CD14-positive monocyte (primary cell): ENCODE measurements at regions not wholly inside any gene's neighbourhood (a gene's known extent, or its start where the extent isn't known, plus 50 kb on each side); places are given as distances from the start of the nearest gene placed in this dataset.

Source experiments
- DNase-seq, 3 donors: peaks; one replicate each; pipeline ENCODE4 v3.0.0-alpha.2; 2011 to 2022
- H2AFZ ChIP-seq: 2 replicates; pipeline ENCODE4 v1.6.0; 2012; ENCODE audit warnings: mild to moderate bottlenecking, low read depth, low read length, inconsistent platforms; ENCODE audit not compliant: insufficient read depth, poor library complexity, severe bottlenecking
- H3K27ac ChIP-seq, 2 donors: 1 replicate in 1 of 2; 2 replicates in 1 of 2; pipeline ENCODE4 v1.5.1; 2012 to 2013; ENCODE audit warnings: low read length in 2 of 2, control low read depth in 1 of 2, inconsistent platforms in 1 of 2, low read depth in 1 of 2, mild to moderate bottlenecking in 1 of 2
- H3K27me3 ChIP-seq, 2 donors: one replicate each; pipeline versions ENCODE4 v1.6.0 to v1.6.1; 2011 to 2013; ENCODE audit warnings: low read length in 2 of 2; ENCODE audit not compliant: control insufficient read depth in 2 of 2, insufficient read depth in 2 of 2
- H3K36me3 ChIP-seq, 2 donors: replicated peaks in 1 of 2; 1 replicate in 1 of 2; 2 replicates in 1 of 2; pipeline versions ENCODE4 v1.5.1 to v1.6.1; 2012 to 2013; ENCODE audit warnings: low read length in 2 of 2, control low read depth in 1 of 2, inconsistent platforms in 1 of 2, mild to moderate bottlenecking in 1 of 2; ENCODE audit not compliant: insufficient read depth in 2 of 2, control insufficient read depth in 1 of 2
- H3K4me1 ChIP-seq, 2 donors: 1 replicate in 1 of 2; 2 replicates in 1 of 2; pipeline versions ENCODE4 v1.5.1 to v1.6.1; 2012 to 2013; ENCODE audit warnings: low read length in 2 of 2, control low read depth in 1 of 2, inconsistent platforms in 1 of 2, mild to moderate bottlenecking in 1 of 2, moderate library complexity in 1 of 2; ENCODE audit not compliant: insufficient read depth in 2 of 2, control insufficient read depth in 1 of 2
- H3K4me2 ChIP-seq: replicated peaks from 2 replicates; pipeline ENCODE3; 2012; ENCODE audit warnings: low read length, moderate library complexity, mild to moderate bottlenecking; ENCODE audit not compliant: poor library complexity, severe bottlenecking; ENCODE audit errors: extremely low read depth
- H3K4me3 ChIP-seq, 3 experiments: fragments of 200-600 bp in 1 of 3; sonication (generic) in 1 of 3; replicated peaks in 1 of 3; 1 replicate in 2 of 3; 2 replicates in 1 of 3; pipeline ENCODE4 v1.5.1; 2011 to 2013; ENCODE audit warnings: low read length in 3 of 3, mild to moderate bottlenecking in 3 of 3, control low read depth in 2 of 3, low read depth in 2 of 3, inconsistent platforms in 1 of 3, moderate library complexity in 1 of 3
- H3K79me2 ChIP-seq: 2 replicates; pipeline ENCODE4 v1.6.0; 2012; ENCODE audit warnings: mild to moderate bottlenecking, control low read depth, inconsistent platforms, low read length, moderate library complexity; ENCODE audit not compliant: insufficient read depth
- H3K9ac ChIP-seq: 2 replicates; pipeline ENCODE4 v1.6.0; 2017; ENCODE audit warnings: low read length, mild to moderate bottlenecking; ENCODE audit not compliant: insufficient read depth, poor library complexity, severe bottlenecking
- H3K9me3 ChIP-seq, 2 donors: replicated peaks in 1 of 2; 1 replicate in 1 of 2; 2 replicates in 1 of 2; pipeline versions ENCODE4 v1.5.1 to v1.6.1; 2012 to 2013; ENCODE audit warnings: low read length in 2 of 2, control low read depth in 1 of 2; ENCODE audit not compliant: control insufficient read depth in 1 of 2, insufficient read depth in 1 of 2
- H4K20me1 ChIP-seq: 2 replicates; pipeline ENCODE4 v1.6.0; 2012; ENCODE audit warnings: mild to moderate bottlenecking, low read length, control low read depth, moderate library complexity; ENCODE audit not compliant: insufficient read depth
- H3K27ac Mint-ChIP-seq, 7 donors: one replicate each; pipeline ENCODE4 v1.8.0; 2020; ENCODE audit warnings: mild to moderate bottlenecking in 7 of 7, mixed read lengths in 7 of 7, moderate library complexity in 6 of 7, inconsistent platforms in 2 of 7
- H3K27me3 Mint-ChIP-seq, 3 donors: one replicate each; pipeline ENCODE4 v1.8.0; 2021 to 2022; ENCODE audit warnings: low read depth in 3 of 3, mild to moderate bottlenecking in 3 of 3, mixed read lengths in 3 of 3, moderate library complexity in 3 of 3, inconsistent platforms in 1 of 3
- H3K36me3 Mint-ChIP-seq, 2 donors: one replicate each; pipeline ENCODE4 v1.8.0; 2020; ENCODE audit warnings: mixed read lengths in 2 of 2, inconsistent platforms in 1 of 2, mild to moderate bottlenecking in 1 of 2
- H3K4me1 Mint-ChIP-seq: one replicate; pipeline ENCODE4 v1.8.0; 2020; ENCODE audit warnings: mild to moderate bottlenecking, mixed read lengths
- H3K4me3 Mint-ChIP-seq, 2 donors: one replicate each; pipeline ENCODE4 v1.8.0; 2020; ENCODE audit warnings: mild to moderate bottlenecking in 2 of 2, mixed read lengths in 2 of 2, moderate library complexity in 1 of 2
- H3K9me3 Mint-ChIP-seq, 7 donors: one replicate each; pipeline ENCODE4 v1.8.0; 2020 to 2022; ENCODE audit warnings: mixed read lengths in 7 of 7, mild to moderate bottlenecking in 6 of 7, moderate library complexity in 6 of 7, inconsistent platforms in 2 of 7
- CTCF ChIP-seq: fragments of 200-600 bp; IDR thresholded peaks from one replicate; pipeline ENCODE4 v1.8.0; 2022; ENCODE audit warnings: antibody characterized with exemption, mild to moderate bottlenecking
- WGBS: methylation state at CpG from one replicate; pipeline ENCODE4 v1.1.5; 2013; ENCODE audit warnings: missing lambda C conversion rate; ENCODE audit not compliant: insufficient coverage; 5-methylcytosine and 5-hydroxymethylcytosine counted together
- intact Hi-C, 2 donors: fragments of 100-400 bp; cut with micrococcal nuclease; formaldehyde crosslinking; loops; one replicate each; pipeline versions ENCODE4 v1.15.0 to v1.15.1; 2023

- H3K4me3 ChIP-seq = no peak overlapping the region
- H3K79me2 ChIP-seq = no peaks in the 10 kb centered on the region
- Mint-ChIP-seq H3K9me3 (peaks cover 2 to 14% (median 8%) of the 10 kb centered on the region in 7 donors), H3K4me1 (no peaks in the 10 kb centered on the region), H3K27ac (no peak overlapping the region), H3K36me3 (no peaks in the 10 kb centered on the region), H3K4me3 (no peak overlapping the region), H3K27me3 (peaks cover 0 to 14% (median 6%) of the 10 kb centered on the region in 3 donors)
- H3K4me2 ChIP-seq = no peak overlapping the region
- H3K27me3 ChIP-seq = peaks cover 5 to 9% of the 10 kb centered on the region in 2 donors
- H2AFZ ChIP-seq = no peak overlapping the region
- peaks cover 5 to 8% of the 10 kb centered on the region in 2 donors for H3K9me3 ChIP-seq
- no peak overlapping the region for H3K9ac ChIP-seq
- no CpG with 5 or more reads among the region's 2 CpGs for WGBS
- intact Hi-C loops = no loop called here
- no peaks in the 10 kb centered on the region for H3K36me3 ChIP-seq
- H3K4me1 ChIP-seq = no peaks in the 10 kb centered on the region
- H4K20me1 ChIP-seq = no peaks in the 10 kb centered on the region
- no peak for TF ChIP-seq CTCF
- DNase-seq = no peak
- H3K27ac ChIP-seq = no peak overlapping the region
Measured at GRCh38 chr18:2431806-2432205, 139.5 kb downstream of the METTL4 start.

- no peaks in the 10 kb centered on the region for H3K36me3 ChIP-seq
- H3K9ac ChIP-seq = no peak overlapping the region
- H3K4me3 ChIP-seq = no peak overlapping the region
- H3K27ac ChIP-seq = no peak overlapping the region
- no CpG with 5 or more reads among the region's 1 CpG for WGBS
- peaks cover 2 to 14% (median 8%) of the 10 kb centered on the region in 7 donors for H3K9me3 Mint-ChIP-seq
- H3K4me2 ChIP-seq = no peak overlapping the region
- intact Hi-C loops = no loop called here
- H3K27me3 ChIP-seq = peaks cover 5 to 9% of the 10 kb centered on the region in 2 donors
- TF ChIP-seq CTCF = no peak
- H3K9me3 ChIP-seq = peaks cover 5 to 8% of the 10 kb centered on the region in 2 donors
- H3K4me1 ChIP-seq = no peaks in the 10 kb centered on the region
- H3K36me3 Mint-ChIP-seq = no peaks in the 10 kb centered on the region
- no peak overlapping the region for H2AFZ ChIP-seq
- no peaks in the 10 kb centered on the region for H3K79me2 ChIP-seq
- no peak for DNase-seq
- peak overlapping the region in 1 of 2 donors; percentile 7 for H3K4me3 Mint-ChIP-seq
- H4K20me1 ChIP-seq = no peaks in the 10 kb centered on the region
- peaks cover 0 to 14% (median 4%) of the 10 kb centered on the region in 3 donors for H3K27me3 Mint-ChIP-seq
- no peak overlapping the region for H3K27ac Mint-ChIP-seq
- no peaks in the 10 kb centered on the region for H3K4me1 Mint-ChIP-seq
Measured at GRCh38 chr18:2433366-2433765, 137.9 kb downstream of the METTL4 start.
